ENCODE measurements at regions not wholly inside any gene's neighbourhood (a gene's known extent, or its start where the extent isn't known, plus 50 kb on each side); places are given as distances from the start of the nearest gene placed in this dataset.

- TF ChIP-seq CTCF (IDR thresholded peaks at IDR 0.05; ENCODE audit: low read depth, low read length, poor library complexity, severe bottlenecking) = no peak
- TF ChIP-seq EZH2phosphoT487 (IDR thresholded peaks at IDR 0.05; ENCODE audit: borderline replicate concordance, low read length) = no peak
Observed at GRCh38 chr12:124456133-124456651, 111.2 kb downstream of the NCOR2 start.
